ENCODE measurements at regions not wholly inside any gene's neighbourhood (a gene's known extent, or its start where the extent isn't known, plus 50 kb on each side); places are given as distances from the start of the nearest gene placed in this dataset.

DNA sequence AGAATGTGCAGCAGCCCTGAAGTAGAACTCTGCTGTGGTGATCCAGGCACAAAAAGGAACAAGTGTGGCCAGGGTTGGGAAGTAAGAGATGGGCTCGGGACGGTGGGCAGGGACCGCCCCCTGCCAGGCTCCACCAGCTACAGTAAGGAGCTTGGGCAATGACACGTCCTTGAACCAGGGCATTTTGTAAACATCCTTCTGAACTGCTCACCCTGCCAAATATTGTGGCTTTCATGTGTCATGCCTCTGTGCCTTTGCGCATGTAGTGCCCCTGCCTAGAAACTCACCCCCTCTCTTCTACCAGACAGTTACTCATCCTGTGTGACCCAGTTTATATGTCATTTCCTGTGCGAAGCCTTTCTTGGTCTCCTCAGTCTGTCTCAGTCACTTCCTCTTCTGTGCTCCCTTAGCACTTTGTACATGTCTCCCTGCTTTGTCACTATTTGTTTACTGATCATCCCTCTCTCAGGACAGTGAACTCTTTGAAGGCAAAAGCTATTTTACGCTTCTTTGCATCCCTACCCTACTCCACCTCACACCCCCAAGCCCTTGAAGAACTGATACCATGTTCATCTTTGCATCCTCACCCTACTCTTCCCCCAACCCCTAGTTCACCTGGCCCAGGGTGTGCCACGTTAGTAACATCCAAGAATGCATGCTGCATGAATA, 108.9 kb upstream of the PLEKHG7 start:
- H3K4me1 Mint-ChIP-seq (ENCODE audit: low read depth, unreplicated experiment) = peaks cover 2% of the 10 kb centered on the region
- H3K4me3 Mint-ChIP-seq (ENCODE audit: unreplicated experiment) = no peak overlapping the region
- no peaks in the 10 kb centered on the region for H3K27me3 Mint-ChIP-seq (ENCODE audit: unreplicated experiment)
- no peak overlapping the region for H3K27ac Mint-ChIP-seq (ENCODE audit: unreplicated experiment)
- no peak for TF ChIP-seq CTCF (IDR thresholded peaks at IDR 0.05; ENCODE audit: partially characterized antibody, unreplicated experiment)
- H3K36me3 Mint-ChIP-seq (ENCODE audit: unreplicated experiment) = peaks cover 5% of the 10 kb centered on the region
- no peaks in the 10 kb centered on the region for H3K9me3 Mint-ChIP-seq (ENCODE audit: unreplicated experiment)
- no peak for DNase-seq

DNA sequence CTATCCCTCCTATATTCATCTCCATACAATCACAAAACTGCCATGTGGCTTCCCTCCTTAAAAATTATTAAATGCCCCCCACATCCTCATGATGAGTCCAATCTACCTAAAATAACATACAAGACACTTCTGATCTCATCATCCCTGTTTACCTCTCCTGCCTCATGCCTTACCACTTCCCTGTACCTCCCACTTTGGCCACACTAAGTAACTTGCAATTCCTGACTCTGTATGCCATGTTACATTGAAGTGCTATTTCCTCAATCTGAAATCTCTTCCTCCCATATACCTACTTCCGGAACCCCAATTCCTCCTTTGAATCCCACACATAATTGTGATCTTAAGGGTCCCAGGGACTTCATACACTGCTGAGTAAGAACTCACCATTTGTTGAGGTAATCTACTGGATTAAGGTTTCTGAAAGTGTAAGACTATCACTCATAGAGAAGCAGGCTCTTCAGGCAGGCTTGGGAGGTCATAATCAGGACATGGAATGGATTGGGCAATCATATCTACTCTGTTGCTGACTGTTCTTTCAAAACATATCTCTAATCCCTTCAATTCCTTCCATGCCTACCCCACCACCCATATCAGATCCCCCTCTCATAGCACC, 117.6 kb upstream of the PLEKHG7 start:
- no peak overlapping the region for H3K4me3 Mint-ChIP-seq (ENCODE audit: unreplicated experiment)
- TF ChIP-seq CTCF (IDR thresholded peaks at IDR 0.05; ENCODE audit: partially characterized antibody, unreplicated experiment) = no peak
- DNase-seq = no peak

DNA sequence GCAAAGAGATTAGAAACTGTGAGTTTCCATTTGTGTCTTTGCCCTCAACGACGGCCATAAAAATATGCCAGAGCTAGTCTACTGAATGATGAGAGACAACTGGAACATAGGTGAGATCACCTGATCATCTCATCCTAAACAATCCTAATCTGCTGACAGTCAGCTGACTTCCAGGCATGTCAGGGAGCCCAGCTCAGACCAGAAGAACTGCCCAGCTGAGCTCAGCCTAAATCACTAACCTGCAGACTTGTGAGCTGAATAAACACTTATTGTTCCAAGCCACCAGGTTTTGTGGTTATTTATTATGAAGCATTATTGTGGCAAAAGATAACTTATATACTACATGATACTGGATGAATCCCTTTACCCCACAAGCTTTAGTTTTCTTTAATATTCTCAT, 118.9 kb upstream of the PLEKHG7 start:
- DNase-seq = no peak
- no peak for TF ChIP-seq CTCF (IDR thresholded peaks at IDR 0.05; ENCODE audit: partially characterized antibody, unreplicated experiment)
- Mint-ChIP-seq H3K4me1 (ENCODE audit: low read depth, unreplicated experiment) (peaks cover 16% of the 10 kb centered on the region), H3K36me3 (ENCODE audit: unreplicated experiment) (peaks cover 14% of the 10 kb centered on the region), H3K9me3 (ENCODE audit: unreplicated experiment) (no peaks in the 10 kb centered on the region), H3K27ac (ENCODE audit: unreplicated experiment) (no peak overlapping the region), H3K4me3 (ENCODE audit: unreplicated experiment) (no peak overlapping the region), H3K27me3 (ENCODE audit: unreplicated experiment) (peaks cover 2% of the 10 kb centered on the region)

More for the DNA sequence above, 117.6 kb upstream of the PLEKHG7 start:
- H3K9me3 Mint-ChIP-seq (ENCODE audit: unreplicated experiment) = no peaks in the 10 kb centered on the region
- H3K27ac Mint-ChIP-seq (ENCODE audit: unreplicated experiment) = no peak overlapping the region
- peaks cover 2% of the 10 kb centered on the region for H3K27me3 Mint-ChIP-seq (ENCODE audit: unreplicated experiment)
- H3K4me1 Mint-ChIP-seq (ENCODE audit: low read depth, unreplicated experiment) = peaks cover 18% of the 10 kb centered on the region
- peaks cover 14% of the 10 kb centered on the region for H3K36me3 Mint-ChIP-seq (ENCODE audit: unreplicated experiment)

GRCh38 chr12:92582893-92583292, 119.9 kb upstream of the PLEKHG7 start:
- no peak for TF ChIP-seq CTCF (IDR thresholded peaks at IDR 0.05; ENCODE audit: partially characterized antibody, unreplicated experiment)
- H3K27me3 Mint-ChIP-seq (ENCODE audit: unreplicated experiment) = peaks cover 2% of the 10 kb centered on the region
- no peaks in the 10 kb centered on the region for H3K9me3 Mint-ChIP-seq (ENCODE audit: unreplicated experiment)
- no peak overlapping the region for H3K4me3 Mint-ChIP-seq (ENCODE audit: unreplicated experiment)
- peaks cover 15% of the 10 kb centered on the region for H3K4me1 Mint-ChIP-seq (ENCODE audit: low read depth, unreplicated experiment)
- peaks cover 14% of the 10 kb centered on the region for H3K36me3 Mint-ChIP-seq (ENCODE audit: unreplicated experiment)
- DNase-seq = no peak
- no peak overlapping the region for H3K27ac Mint-ChIP-seq (ENCODE audit: unreplicated experiment)

DNA sequence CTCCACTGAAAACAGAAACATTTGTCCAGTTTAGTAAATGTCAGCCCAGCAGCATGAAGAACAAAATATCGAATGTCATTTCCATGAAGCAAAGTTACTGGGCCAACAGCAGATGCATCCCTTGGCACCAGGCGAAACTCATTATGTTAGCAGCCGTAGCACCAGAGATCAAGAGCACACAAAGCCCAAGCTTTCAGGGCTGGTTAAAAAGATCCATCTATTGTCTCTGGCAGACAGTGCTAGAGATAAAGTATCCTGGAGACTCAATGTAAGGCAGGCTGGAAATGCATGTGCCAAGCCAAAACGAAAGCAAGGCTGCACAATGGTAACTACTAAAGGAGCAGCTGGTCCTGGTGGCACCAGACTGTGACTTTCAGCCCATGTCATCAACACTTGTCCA, 120.3 kb upstream of the PLEKHG7 start:
- Mint-ChIP-seq H3K9me3 (ENCODE audit: unreplicated experiment) (no peaks in the 10 kb centered on the region), H3K4me1 (ENCODE audit: low read depth, unreplicated experiment) (peaks cover 15% of the 10 kb centered on the region), H3K36me3 (ENCODE audit: unreplicated experiment) (peaks cover 14% of the 10 kb centered on the region), H3K27ac (ENCODE audit: unreplicated experiment) (no peak overlapping the region), H3K27me3 (ENCODE audit: unreplicated experiment) (peaks cover 2% of the 10 kb centered on the region), H3K4me3 (ENCODE audit: unreplicated experiment) (no peak overlapping the region)
- no peak for TF ChIP-seq CTCF (IDR thresholded peaks at IDR 0.05; ENCODE audit: partially characterized antibody, unreplicated experiment)
- DNase-seq = no peak
